ENCODE measurements at regions not wholly inside any gene's neighbourhood (a gene's known extent, or its start where the extent isn't known, plus 50 kb on each side); places are given as distances from the start of the nearest gene placed in this dataset.
A peak's percentile ranks its signal among the peaks of the same experiment; 100 is the strongest.

- peak overlapping the region; percentile 20; the same call in 1 of the 2 replicates for H3K27ac ChIP-seq
- TF ChIP-seq ZFX (IDR thresholded peaks at IDR 0.05) (no peak), CTCF (conservative IDR thresholded peaks at IDR 0.05) (no peak)
These were observed 84.5 kb upstream of the GPR6 start for GRCh38 chr6:109893606-109894005.

GRCh38 chr6:109894181-109894580, 83.9 kb upstream of the GPR6 start:
- TF ChIP-seq ZFX (IDR thresholded peaks at IDR 0.05) (no peak), CTCF (conservative IDR thresholded peaks at IDR 0.05) (no peak)
- 0 out of 2 replicates have a peak overlapping the region, but pooled peaks have one; percentile 20 for H3K27ac ChIP-seq

DNA sequence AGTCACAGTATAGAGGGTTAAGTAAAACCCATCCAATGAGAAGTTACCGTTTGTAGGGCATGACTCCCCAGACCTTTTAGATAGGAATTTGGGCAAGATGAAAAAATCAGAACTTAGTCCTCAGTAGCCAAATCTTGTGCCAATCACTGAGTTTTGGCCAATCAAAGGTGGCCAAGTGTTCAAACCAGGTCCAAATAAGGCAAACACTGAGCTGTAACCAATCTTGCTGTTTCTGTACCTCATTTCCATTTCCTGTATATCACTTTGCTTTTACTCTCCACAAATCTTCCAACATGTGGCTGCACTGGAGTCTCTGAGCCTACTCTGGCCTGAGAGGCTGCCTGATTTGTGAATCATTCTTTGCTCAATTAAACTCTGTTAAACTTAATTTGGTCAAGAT, 81.8 kb upstream of the GPR6 start:
- no peak overlapping the region for H3K27ac ChIP-seq

DNA sequence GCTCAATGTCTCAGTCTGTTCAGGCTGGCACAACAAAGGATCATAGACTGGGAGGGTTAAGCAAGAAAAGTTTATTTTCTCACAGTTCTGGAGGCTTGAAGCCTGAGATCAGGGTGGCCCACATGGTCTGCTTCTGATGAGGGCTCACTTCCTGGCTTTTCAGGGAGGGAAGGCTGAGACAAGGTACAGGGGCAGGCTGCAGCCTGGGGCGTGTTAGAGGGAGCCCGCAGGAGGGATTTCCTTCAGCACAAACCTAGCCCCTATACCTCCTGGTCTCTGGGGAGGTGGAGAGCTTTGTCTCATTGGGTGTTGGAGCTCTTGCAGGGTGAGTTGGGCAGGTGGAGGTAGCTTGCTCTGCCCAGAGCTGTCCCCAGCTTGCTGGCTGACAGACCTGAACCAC, 81.1 kb upstream of the GPR6 start:
- TF ChIP-seq CTCF (conservative IDR thresholded peaks at IDR 0.05), result no peak
- no peak for TF ChIP-seq ZFX (IDR thresholded peaks at IDR 0.05)
- H3K27ac ChIP-seq, result no peak overlapping the region

More for the DNA sequence above, 81.8 kb upstream of the GPR6 start:
- TF ChIP-seq CTCF (conservative IDR thresholded peaks at IDR 0.05), result no peak
- TF ChIP-seq ZFX (IDR thresholded peaks at IDR 0.05), result no peak

GRCh38 chr6:109897561-109898080, 80.5 kb upstream of the GPR6 start:
- no peak for TF ChIP-seq ZFX (IDR thresholded peaks at IDR 0.05)
- no peak for TF ChIP-seq CTCF (conservative IDR thresholded peaks at IDR 0.05)

GRCh38 chr6:109901976-109902375, 76.1 kb upstream of the GPR6 start:
- no peak overlapping the region for H3K27ac ChIP-seq
- no peak for TF ChIP-seq ZFX (IDR thresholded peaks at IDR 0.05)
- TF ChIP-seq CTCF (conservative IDR thresholded peaks at IDR 0.05), result no peak

More at GRCh38 chr6:109897561-109898080, 80.5 kb upstream of the GPR6 start:
- no peak overlapping the region for H3K27ac ChIP-seq

- no peak overlapping the region for H3K27ac ChIP-seq
- TF ChIP-seq CTCF (conservative IDR thresholded peaks at IDR 0.05) (no peak), ZFX (IDR thresholded peaks at IDR 0.05) (no peak)
These were observed 75.2 kb upstream of the GPR6 start for GRCh38 chr6:109902870-109903269.
